Neural progenitor cell (in vitro differentiated cells): ENCODE measurements at regions not wholly inside any gene's neighbourhood (a gene's known extent, or its start where the extent isn't known, plus 50 kb on each side); places are given as distances from the start of the nearest gene placed in this dataset.

ENCODE experiments used
- EZH2 ChIP-seq: fragments of 200-600 bp; sonication (generic); IDR thresholded peaks from 2 replicates; pipeline ENCODE4 v1.6.1; 2017; ENCODE audit warnings: antibody characterized with exemption, mild to moderate bottlenecking, moderate library complexity
- EZH2phosphoT487 ChIP-seq: fragments of 200-600 bp; sonication (generic); IDR thresholded peaks from 2 replicates; pipeline ENCODE4 v1.6.1; 2017; ENCODE audit warnings: antibody characterized with exemption
- TF ChIP-seq, protein P1 (sequence below): fragments of 200-600 bp; sonication (generic); IDR thresholded peaks from 2 replicates; pipeline ENCODE4 v1.5.1; 2017; ENCODE audit warnings: antibody characterized with exemption, mild to moderate bottlenecking

DNA sequence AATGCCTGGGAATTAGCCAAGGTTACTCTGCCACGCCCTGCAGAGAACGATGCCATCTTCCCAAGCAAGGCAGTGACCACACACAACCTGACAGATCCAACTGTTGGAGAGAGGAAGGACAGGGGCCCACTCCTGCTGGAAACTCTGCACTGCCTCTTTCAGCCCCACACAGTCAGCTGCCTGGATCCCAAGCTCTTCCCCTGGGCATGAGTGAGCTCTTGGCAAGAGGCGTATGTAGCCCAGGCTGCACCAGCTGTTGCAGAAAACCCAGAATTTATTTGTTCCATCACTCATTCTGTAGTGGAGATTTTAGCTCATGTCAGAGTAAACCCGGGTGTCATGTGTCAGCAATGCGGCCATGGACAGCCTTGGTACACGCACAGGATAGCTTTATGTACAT is 135.1 kb upstream of the TRIM24 start:
- TF ChIP-seq, protein P1, sequence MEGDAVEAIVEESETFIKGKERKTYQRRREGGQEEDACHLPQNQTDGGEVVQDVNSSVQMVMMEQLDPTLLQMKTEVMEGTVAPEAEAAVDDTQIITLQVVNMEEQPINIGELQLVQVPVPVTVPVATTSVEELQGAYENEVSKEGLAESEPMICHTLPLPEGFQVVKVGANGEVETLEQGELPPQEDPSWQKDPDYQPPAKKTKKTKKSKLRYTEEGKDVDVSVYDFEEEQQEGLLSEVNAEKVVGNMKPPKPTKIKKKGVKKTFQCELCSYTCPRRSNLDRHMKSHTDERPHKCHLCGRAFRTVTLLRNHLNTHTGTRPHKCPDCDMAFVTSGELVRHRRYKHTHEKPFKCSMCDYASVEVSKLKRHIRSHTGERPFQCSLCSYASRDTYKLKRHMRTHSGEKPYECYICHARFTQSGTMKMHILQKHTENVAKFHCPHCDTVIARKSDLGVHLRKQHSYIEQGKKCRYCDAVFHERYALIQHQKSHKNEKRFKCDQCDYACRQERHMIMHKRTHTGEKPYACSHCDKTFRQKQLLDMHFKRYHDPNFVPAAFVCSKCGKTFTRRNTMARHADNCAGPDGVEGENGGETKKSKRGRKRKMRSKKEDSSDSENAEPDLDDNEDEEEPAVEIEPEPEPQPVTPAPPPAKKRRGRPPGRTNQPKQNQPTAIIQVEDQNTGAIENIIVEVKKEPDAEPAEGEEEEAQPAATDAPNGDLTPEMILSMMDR, result no peak
- TF ChIP-seq EZH2phosphoT487 (no peak), EZH2 (no peak)
